ENCODE measurements at regions not wholly inside any gene's neighbourhood (a gene's known extent, or its start where the extent isn't known, plus 50 kb on each side); places are given as distances from the start of the nearest gene placed in this dataset.
A peak's percentile ranks its signal among the peaks of the same experiment; 100 is the strongest.

- TF ChIP-seq ZNF543 (CRISPR knock-in tag; IDR thresholded peaks at IDR 0.05), result no peak
Measured at GRCh38 chr6:166820070-166820469, 136.3 kb downstream of the RNASET2 start (continued).

- Histone ChIP-seq H3K4me1 (ENCODE audit: insufficient read depth, low read length) (no peaks in the 10 kb centered on the region), H3K9ac (ENCODE audit: insufficient read depth, low read depth, low read length) (no peak overlapping the region), H4K20me1 (ENCODE audit: insufficient read depth, low read length) (no peaks in the 10 kb centered on the region), H3K9me3 (ENCODE audit: low read length) (no peaks in the 10 kb centered on the region), H3K79me2 (ENCODE audit: insufficient read depth, low read length) (no peaks in the 10 kb centered on the region), H3K4me3 (replicated peaks in 1 of 3; ENCODE audit: insufficient read depth in 1 of 3, low read depth in 2 of 3, low read length in 3 of 3) (no peak overlapping the region), H3K4me2 (ENCODE audit: low read depth, low read length) (no peak overlapping the region), H3K27ac (ENCODE audit: extremely low read length, insufficient read depth, low read length) (no peak overlapping the region), H2AFZ (ENCODE audit: low read length) (no peak overlapping the region), H3K27me3 (ENCODE audit: control insufficient read depth in 1 of 2, insufficient read depth in 2 of 2, low read length in 2 of 2) (no peaks in the 10 kb centered on the region), H3K36me3 (replicated peaks in 1 of 2; ENCODE audit: control insufficient read depth in 1 of 2, insufficient read depth in 2 of 2, low read length in 2 of 2) (no peaks in the 10 kb centered on the region)
- no peak for ATAC-seq
- CTCF ChIA-PET (ENCODE audit: low intra/inter-chr PET ratio, low total read pairs), result no interaction called here
- no peak for FAIRE-seq
- intact Hi-C loops (cut with micrococcal nuclease; ENCODE audit: unreplicated experiment), result no loop called here
- WGBS (ENCODE audit: low lambda C conversion rate), result 57% methylated on average over 4 of the region's 4 CpGs
- no peak for DNase-seq (ENCODE audit: low spot score)
- TF ChIP-seq HMGXB4 (CRISPR knock-in tag; IDR thresholded peaks at IDR 0.05; ENCODE audit: borderline replicate concordance in 1 of 2, low read depth in 1 of 2), result no peak
- peak; percentile 94 for TF ChIP-seq MIER2 (CRISPR knock-in tag; IDR thresholded peaks at IDR 0.05)
- no peak for TF ChIP-seq SPEN (CRISPR knock-in tag; IDR thresholded peaks at IDR 0.05; ENCODE audit: low read depth)
- no peak for TF ChIP-seq ZNF367 (CRISPR knock-in tag; IDR thresholded peaks at IDR 0.05; ENCODE audit: borderline replicate concordance)
- TF ChIP-seq ZBTB10 (CRISPR knock-in tag; IDR thresholded peaks at IDR 0.05; ENCODE audit: borderline replicate concordance), result no peak
- no peak for TF ChIP-seq MIXL1 (CRISPR knock-in tag; IDR thresholded peaks at IDR 0.05)
- TF ChIP-seq REST (IDR thresholded peaks at IDR 0.05; ENCODE audit: borderline replicate concordance in 1 of 2, low read depth in 1 of 2, low read length in 2 of 2), result peak; percentile 50 to 96
- TF ChIP-seq EHMT2 (IDR thresholded peaks at IDR 0.05; ENCODE audit: borderline replicate concordance, low read depth, low read length), result peak; percentile 94
- TF ChIP-seq CHD4 (IDR thresholded peaks at IDR 0.05; ENCODE audit: borderline replicate concordance, low read length), result no peak
- no peak for TF ChIP-seq POLR2AphosphoS2 (IDR thresholded peaks at IDR 0.05; ENCODE audit: low read depth, low read length)
- no peak for TF ChIP-seq FOXP1 (IDR thresholded peaks at IDR 0.05)
- TF ChIP-seq FOXP1 (CRISPR knock-in tag; IDR thresholded peaks at IDR 0.05), result no peak
- no TSS peak for BruUV-seq (replicated peaks)
- in situ Hi-C loops (cut with HindIII; ENCODE audit: extremely low pct_ligation_motif_present, low pct_unique_long_range_greater_than_20kb), result no loop called here
- POLR2A ChIA-PET, result no interaction called here
Measured at GRCh38 chr6:166815629-166816028, 140.7 kb downstream of the RNASET2 start.

Data from HepG2 (cell line).